ENCODE measurements at regions not wholly inside any gene's neighbourhood (a gene's known extent, or its start where the extent isn't known, plus 50 kb on each side); places are given as distances from the start of the nearest gene placed in this dataset.
"Not testable (repeated sequence)": the region's sequence is repeated elsewhere in the genome, so short reads cannot be mapped to it uniquely, and the experiment has no call there.

DNA sequence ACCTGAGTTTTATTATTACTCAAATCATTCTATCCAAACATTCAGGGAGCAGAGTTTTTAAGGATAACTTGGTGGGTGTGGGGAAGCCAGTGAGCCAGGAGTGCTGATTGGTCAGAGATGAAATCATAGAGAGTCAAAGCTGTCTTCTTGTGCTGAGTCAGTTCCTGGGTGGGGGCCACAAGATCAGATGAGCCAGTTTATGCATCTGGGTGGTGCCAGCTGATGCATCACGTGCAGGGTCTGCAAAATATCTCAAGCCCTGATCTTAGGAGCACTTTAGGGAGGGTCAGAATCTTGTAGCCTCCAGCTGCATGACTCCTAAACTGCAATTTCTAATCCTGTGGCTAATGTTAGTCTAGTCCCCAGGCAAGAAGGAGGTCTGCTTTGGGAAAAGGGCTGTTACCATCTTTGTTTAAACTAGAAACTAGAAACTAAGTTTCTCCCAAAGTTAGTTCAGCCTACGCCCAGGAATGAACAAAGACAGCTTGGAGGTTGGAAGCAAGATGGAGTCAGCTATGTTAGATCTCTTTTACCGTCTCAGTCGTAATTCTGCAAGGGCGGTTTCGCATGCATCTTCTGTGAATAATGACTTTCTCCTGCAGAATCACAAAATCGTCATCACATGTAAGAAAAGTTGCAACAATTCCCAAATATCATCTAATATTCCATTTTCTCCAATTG, 97.5 kb downstream of the ZNF664 start:
- H3K9me3 Mint-ChIP-seq (ENCODE audit: low read depth), result not testable (repeated sequence)

GRCh38 chr12:124071075-124071443, 98.0 kb downstream of the ZNF664 start:
- intact Hi-C loops (cut with DNase I, micrococcal nuclease), result no loop called here
- Mint-ChIP-seq H3K4me3 (no peak overlapping the region), H3K36me3 (ENCODE audit: low read depth) (no peaks in the 10 kb centered on the region), H3K4me1 (peaks cover 3% of the 10 kb centered on the region), H3K9me3 (ENCODE audit: low read depth) (peaks cover 5% of the 10 kb centered on the region), H3K27me3 (peaks cover 3% of the 10 kb centered on the region), H3K27ac (no peak overlapping the region)
- POLR2A ChIA-PET, result no interaction called here
- DNase-seq (no peak), ATAC-seq (no peak)
- CTCF ChIA-PET, result no interaction called here

More for the DNA sequence above, 97.5 kb downstream of the ZNF664 start:
- H3K4me1 Mint-ChIP-seq; POLR2A ChIA-PET; H3K27me3 Mint-ChIP-seq; H3K4me3 Mint-ChIP-seq; H3K27ac Mint-ChIP-seq; ATAC-seq; H3K36me3 Mint-ChIP-seq (ENCODE audit: low read depth); CTCF ChIA-PET; intact Hi-C loops (cut with DNase I, micrococcal nuclease): not testable (repeated sequence)
- peak; percentile 8 for DNase-seq

DNA sequence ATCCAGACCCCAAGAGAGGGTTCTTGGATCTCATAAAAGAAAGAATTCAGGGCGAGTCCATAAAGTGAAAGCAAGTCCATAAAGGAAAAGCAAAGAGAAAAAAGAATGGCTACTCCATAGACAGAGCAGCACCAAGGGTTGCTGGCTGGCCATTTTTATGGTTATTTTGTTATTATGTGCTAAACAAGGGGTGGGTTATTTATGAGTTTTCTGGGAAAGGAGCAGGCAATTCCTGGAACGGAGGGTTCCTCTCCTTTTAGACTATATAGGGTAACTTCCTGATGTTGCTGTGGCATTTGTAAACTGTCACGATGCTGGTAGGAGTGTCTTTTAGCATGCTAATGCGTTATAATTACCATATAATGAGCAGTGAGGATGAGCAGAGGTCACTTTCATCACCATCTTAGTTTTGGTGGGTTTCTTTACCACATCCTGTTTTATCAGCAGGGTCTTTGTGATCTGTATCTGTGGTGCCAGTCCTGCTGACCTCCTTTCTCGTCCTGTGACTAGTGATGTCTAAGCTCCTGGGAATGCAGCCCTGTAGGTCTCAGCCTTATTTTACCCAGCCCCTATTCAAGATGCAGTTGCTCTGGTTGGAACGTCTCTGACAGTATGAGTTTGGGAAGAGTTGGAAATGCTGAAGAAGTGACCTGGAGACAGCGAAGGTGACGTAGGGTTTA, 100.5 kb downstream of the ZNF664 start:
- Mint-ChIP-seq H3K9me3 (ENCODE audit: low read depth) (no peaks in the 10 kb centered on the region), H3K4me3 (no peak overlapping the region), H3K27ac (no peak overlapping the region), H3K27me3 (peaks cover 3% of the 10 kb centered on the region), H3K4me1 (peaks cover 3% of the 10 kb centered on the region), H3K36me3 (ENCODE audit: low read depth) (no peaks in the 10 kb centered on the region)
- intact Hi-C loops (cut with DNase I, micrococcal nuclease), result no loop called here
- DNase-seq, result no peak
- ChIA-PET POLR2A (no interaction called here), CTCF (interaction anchor here (1.1 kb wide), 1 partner anchor 68 kb away, joined by 3 read pairs; no protein-coding TSS in a partner anchor)
- ATAC-seq, result no peak

GRCh38 chr12:124075841-124076240, 102.8 kb downstream of the ZNF664 start:
- Mint-ChIP-seq H3K27me3 (peaks cover 3% of the 10 kb centered on the region), H3K4me1 (no peaks in the 10 kb centered on the region), H3K9me3 (ENCODE audit: low read depth) (no peaks in the 10 kb centered on the region), H3K36me3 (ENCODE audit: low read depth) (no peaks in the 10 kb centered on the region), H3K4me3 (no peak overlapping the region), H3K27ac (no peak overlapping the region)
- POLR2A ChIA-PET, result no interaction called here
- ATAC-seq, result no peak
- intact Hi-C loops (cut with DNase I, micrococcal nuclease), result no loop called here
- DNase-seq, result no peak
- CTCF ChIA-PET, result no interaction called here

GRCh38 chr12:124077701-124078100, 104.7 kb downstream of the ZNF664 start:
- Mint-ChIP-seq H3K9me3 (ENCODE audit: low read depth) (no peaks in the 10 kb centered on the region), H3K4me1 (no peaks in the 10 kb centered on the region), H3K36me3 (ENCODE audit: low read depth) (no peaks in the 10 kb centered on the region), H3K27me3 (peaks cover 3% of the 10 kb centered on the region), H3K27ac (no peak overlapping the region), H3K4me3 (no peak overlapping the region)
- ATAC-seq (no peak), DNase-seq (no peak)
- ChIA-PET POLR2A (no interaction called here), CTCF (no interaction called here)
- intact Hi-C loops (cut with DNase I, micrococcal nuclease), result no loop called here

DNA sequence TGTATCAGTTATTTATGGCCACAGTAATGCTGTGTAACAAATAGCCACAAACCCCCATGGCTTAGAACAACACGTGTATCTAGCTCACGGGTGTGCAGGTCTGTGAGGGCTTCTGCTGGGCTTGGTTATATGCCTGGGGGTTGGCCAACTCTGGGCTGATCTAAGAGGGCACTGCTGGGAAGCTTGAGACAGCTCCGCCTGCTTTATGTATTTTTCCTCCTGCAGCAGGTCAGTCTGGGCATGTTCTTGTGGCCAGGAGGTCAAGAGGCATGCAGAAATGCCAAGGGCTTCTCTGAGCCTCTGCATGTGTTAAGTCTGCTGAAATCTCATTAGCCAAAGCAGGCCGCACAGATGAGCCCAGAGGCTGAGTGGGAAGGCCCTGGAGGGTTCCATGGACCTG, 105.8 kb downstream of the ZNF664 start:
- no peak overlapping the region for H3K27ac Mint-ChIP-seq
- DNase-seq (no peak), ATAC-seq (no peak)
- CTCF ChIA-PET, result interaction anchor here (0.9 kb wide), 1 partner anchor 94 kb away, joined by 4 read pairs; no protein-coding TSS in a partner anchor
- no peaks in the 10 kb centered on the region for H3K36me3 Mint-ChIP-seq (ENCODE audit: low read depth)
- H3K4me1 Mint-ChIP-seq, result no peaks in the 10 kb centered on the region
- H3K9me3 Mint-ChIP-seq (ENCODE audit: low read depth), result no peaks in the 10 kb centered on the region
- H3K4me3 Mint-ChIP-seq, result no peak overlapping the region
- intact Hi-C loops (cut with DNase I, micrococcal nuclease), result no loop called here
- H3K27me3 Mint-ChIP-seq, result peaks cover 2% of the 10 kb centered on the region
- POLR2A ChIA-PET, result no interaction called here

GRCh38 chr12:124080649-124081048, 107.6 kb downstream of the ZNF664 start:
- CTCF ChIA-PET, result no interaction called here
- POLR2A ChIA-PET, result no interaction called here
- Mint-ChIP-seq H3K4me1 (no peaks in the 10 kb centered on the region), H3K4me3 (no peak overlapping the region), H3K27ac (no peak overlapping the region), H3K9me3 (ENCODE audit: low read depth) (no peaks in the 10 kb centered on the region), H3K36me3 (ENCODE audit: low read depth) (no peaks in the 10 kb centered on the region), H3K27me3 (peaks cover 3% of the 10 kb centered on the region)
- intact Hi-C loops (cut with DNase I, micrococcal nuclease), result no loop called here
- ATAC-seq, result no peak
- no peak for DNase-seq

DNA sequence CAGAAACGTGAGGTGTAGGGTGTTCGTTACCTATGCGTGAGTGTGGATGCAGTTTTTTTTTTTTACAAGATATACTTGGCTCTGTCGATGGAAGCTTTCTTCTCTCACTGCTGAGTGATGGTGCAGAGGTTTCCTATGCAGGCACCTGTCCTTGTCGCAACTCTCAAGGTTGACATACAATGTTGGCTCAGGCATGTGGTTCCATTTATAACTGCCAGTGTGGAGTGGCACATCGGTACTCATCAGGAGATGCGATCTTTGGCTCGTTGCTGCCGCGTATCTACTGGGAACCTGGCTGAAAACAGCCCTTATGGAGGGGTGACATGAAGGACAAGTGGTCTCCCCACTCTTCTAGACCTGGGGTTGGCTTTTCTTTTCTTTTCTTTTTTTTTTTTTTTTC, 109.0 kb downstream of the ZNF664 start:
- no peaks in the 10 kb centered on the region for H3K9me3 Mint-ChIP-seq (ENCODE audit: low read depth)
- intact Hi-C loops (cut with DNase I, micrococcal nuclease), result no loop called here
- no peak for DNase-seq
- H3K4me1 Mint-ChIP-seq, result no peaks in the 10 kb centered on the region
- CTCF ChIA-PET, result no interaction called here
- H3K36me3 Mint-ChIP-seq (ENCODE audit: low read depth), result no peaks in the 10 kb centered on the region
- ATAC-seq, result no peak
- POLR2A ChIA-PET, result no interaction called here
- no peak overlapping the region for H3K4me3 Mint-ChIP-seq
- H3K27me3 Mint-ChIP-seq, result peaks cover 3% of the 10 kb centered on the region
- H3K27ac Mint-ChIP-seq, result no peak overlapping the region

- Mint-ChIP-seq H3K4me3 (no peak overlapping the region), H3K36me3 (ENCODE audit: low read depth) (no peaks in the 10 kb centered on the region), H3K27me3 (peaks cover 3% of the 10 kb centered on the region), H3K4me1 (no peaks in the 10 kb centered on the region), H3K9me3 (ENCODE audit: low read depth) (no peaks in the 10 kb centered on the region), H3K27ac (no peak overlapping the region)
- intact Hi-C loops (cut with DNase I, micrococcal nuclease), result no loop called here
- CTCF ChIA-PET, result interaction anchor here (0.7 kb wide), 1 partner anchor 227 kb away, joined by 3 read pairs; no protein-coding TSS in a partner anchor
- POLR2A ChIA-PET, result no interaction called here
- DNase-seq (no peak), ATAC-seq (no peak)
These were observed 109.7 kb downstream of the ZNF664 start for GRCh38 chr12:124082687-124083086.

GRCh38 chr12:124083708-124084107, 110.7 kb downstream of the ZNF664 start:
- no peak overlapping the region for H3K4me3 Mint-ChIP-seq
- CTCF ChIA-PET, result interaction anchor here (0.7 kb wide), 1 partner anchor 226 kb away, joined by 3 read pairs; no protein-coding TSS in a partner anchor
- H3K27me3 Mint-ChIP-seq, result peaks cover 3% of the 10 kb centered on the region
- ATAC-seq (no peak), DNase-seq (no peak)
- no peaks in the 10 kb centered on the region for H3K9me3 Mint-ChIP-seq (ENCODE audit: low read depth)
- POLR2A ChIA-PET, result no interaction called here
- no peaks in the 10 kb centered on the region for H3K4me1 Mint-ChIP-seq
- intact Hi-C loops (cut with DNase I, micrococcal nuclease), result no loop called here
- H3K36me3 Mint-ChIP-seq (ENCODE audit: low read depth), result no peaks in the 10 kb centered on the region
- H3K27ac Mint-ChIP-seq, result no peak overlapping the region

DNA sequence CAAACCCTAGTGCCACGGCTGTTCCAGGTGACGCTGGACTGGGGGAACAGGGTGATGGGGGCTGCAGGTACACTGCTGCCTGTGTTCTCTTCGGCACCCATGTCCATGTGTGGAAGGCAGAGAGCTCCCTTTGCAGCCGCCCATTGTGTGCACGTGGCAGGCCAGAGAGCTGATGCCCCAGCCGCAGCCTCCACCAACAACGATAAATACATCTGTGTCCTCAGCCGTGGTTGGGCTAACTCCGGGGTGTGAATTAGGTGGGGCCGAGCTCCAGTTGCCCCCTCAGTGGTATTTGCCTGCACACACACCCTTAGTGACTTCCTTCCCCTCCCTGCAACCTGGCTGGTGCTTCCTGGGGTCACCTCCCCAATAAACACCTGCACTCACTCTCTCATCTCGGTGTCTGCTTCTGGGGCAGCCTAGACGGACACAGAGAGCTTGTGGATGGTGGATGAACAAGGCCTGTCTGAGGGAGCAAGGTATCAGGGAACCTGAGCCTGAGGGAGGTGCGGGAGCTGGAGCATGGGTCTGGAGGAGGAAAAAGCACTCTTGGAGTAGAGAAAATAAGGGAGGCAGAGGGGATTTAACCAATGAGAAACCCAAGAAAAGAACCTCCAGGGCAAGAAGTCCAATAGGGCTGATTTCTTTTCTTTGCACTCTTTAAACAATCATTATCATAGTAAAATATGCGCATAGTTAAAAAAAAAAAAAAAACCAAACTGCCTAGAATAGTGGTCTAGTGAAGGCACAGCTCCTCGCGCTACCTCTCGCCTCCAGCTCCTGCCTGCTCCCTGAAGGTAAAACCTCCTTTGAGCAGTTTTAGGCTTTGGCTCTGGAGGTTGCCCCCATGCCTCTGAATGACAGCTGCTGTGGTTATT, 112.6 kb downstream of the ZNF664 start:
- no peak overlapping the region for H3K4me3 Mint-ChIP-seq
- peaks cover 3% of the 10 kb centered on the region for H3K27me3 Mint-ChIP-seq
- ChIA-PET POLR2A (interaction anchor here (0.5 kb wide), 1 partner anchor 45 kb away, joined by 4 read pairs; no protein-coding TSS in a partner anchor), CTCF (no interaction called here)
- no peaks in the 10 kb centered on the region for H3K9me3 Mint-ChIP-seq (ENCODE audit: low read depth)
- no peak for DNase-seq
- ATAC-seq, result no peak
- no peak overlapping the region for H3K27ac Mint-ChIP-seq
- H3K36me3 Mint-ChIP-seq (ENCODE audit: low read depth), result no peaks in the 10 kb centered on the region
- no peaks in the 10 kb centered on the region for H3K4me1 Mint-ChIP-seq
- intact Hi-C loops (cut with DNase I, micrococcal nuclease), result no loop called here
